GM18867 (cell line): ENCODE measurements at regions not wholly inside any gene's neighbourhood (a gene's known extent, or its start where the extent isn't known, plus 50 kb on each side); places are given as distances from the start of the nearest gene placed in this dataset.

Experiments used
- ATAC-seq: cut with Tn5 transposase; IDR thresholded peaks from one replicate; pipeline ENCODE4 v1.9.1; 2021; ENCODE audit warnings: mild to moderate bottlenecking, moderate library complexity; ENCODE audit not compliant: unreplicated experiment

DNA sequence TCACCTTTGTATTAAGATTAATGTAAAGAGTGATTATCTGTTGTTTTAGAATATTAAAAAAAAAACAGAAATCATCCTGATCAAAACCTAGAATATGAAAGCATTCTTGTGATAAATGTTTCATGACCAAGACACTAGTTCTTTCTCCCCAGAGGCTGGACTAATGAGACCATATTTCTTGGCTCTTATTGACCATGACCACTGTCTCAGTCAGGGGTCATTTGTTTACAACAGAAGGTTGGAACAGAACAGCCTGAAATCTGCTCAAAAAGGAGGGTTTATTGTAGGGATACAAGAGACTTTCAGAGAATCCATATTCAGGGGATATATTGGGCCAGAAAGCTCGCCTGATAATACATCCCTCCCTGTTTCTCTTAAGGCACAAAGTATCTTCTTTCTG lies 87.7 kb downstream of the TMEM30B start:
- no peak for ATAC-seq

GRCh38 chr14:61192989-61193388 lies 88.1 kb downstream of the TMEM30B start:
- ATAC-seq: no peak

DNA sequence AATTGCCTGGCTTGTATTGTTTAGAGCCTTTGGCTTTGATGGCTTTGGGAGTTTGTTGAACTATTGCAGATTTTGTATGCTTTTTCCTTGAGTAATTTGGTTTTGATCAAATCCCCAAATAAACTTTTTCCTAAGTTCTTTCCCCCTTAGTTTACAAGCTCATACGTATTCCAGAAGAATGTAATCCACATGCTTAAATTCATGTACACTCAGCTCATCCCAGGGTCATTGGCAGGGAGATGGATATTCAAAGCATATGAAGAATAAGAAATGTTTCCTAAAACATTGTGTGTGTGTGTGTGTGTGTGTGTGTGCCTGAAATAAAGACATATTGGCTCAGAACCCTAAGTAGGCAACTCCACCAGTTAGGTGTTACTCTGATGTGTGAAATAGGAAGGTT lies 89.4 kb downstream of the TMEM30B start:
- no peak for ATAC-seq

- ATAC-seq: no peak
Measured at GRCh38 chr14:61190341-61190740, 90.8 kb downstream of the TMEM30B start.

- ATAC-seq: peak; percentile 55
Measured at GRCh38 chr14:61188978-61189808, 91.9 kb downstream of the TMEM30B start.

DNA sequence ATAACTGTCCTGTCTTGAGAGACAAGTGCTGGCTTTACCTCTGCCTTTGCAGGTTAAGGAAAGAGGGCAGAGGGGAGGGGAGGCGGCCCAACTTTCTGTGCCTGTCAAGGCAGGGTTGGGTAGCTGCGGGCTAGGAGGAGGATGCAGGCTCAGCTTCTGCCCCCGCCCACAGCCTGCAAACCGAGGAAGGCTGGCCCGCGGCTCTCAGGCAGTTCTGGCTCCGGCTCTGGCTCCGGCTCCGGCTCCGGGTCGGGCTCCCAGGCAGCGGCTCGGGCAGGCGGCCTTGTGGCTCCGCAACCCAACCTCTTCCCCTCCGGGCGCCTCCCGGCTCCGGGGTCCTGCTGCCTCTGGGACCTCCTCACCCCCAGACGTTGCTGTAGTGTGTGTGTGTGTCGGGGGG lies 92.9 kb downstream of the TMEM30B start:
- no peak for ATAC-seq

- no peak for ATAC-seq
Measured at GRCh38 chr14:61187196-61187905, 93.8 kb downstream of the TMEM30B start.

DNA sequence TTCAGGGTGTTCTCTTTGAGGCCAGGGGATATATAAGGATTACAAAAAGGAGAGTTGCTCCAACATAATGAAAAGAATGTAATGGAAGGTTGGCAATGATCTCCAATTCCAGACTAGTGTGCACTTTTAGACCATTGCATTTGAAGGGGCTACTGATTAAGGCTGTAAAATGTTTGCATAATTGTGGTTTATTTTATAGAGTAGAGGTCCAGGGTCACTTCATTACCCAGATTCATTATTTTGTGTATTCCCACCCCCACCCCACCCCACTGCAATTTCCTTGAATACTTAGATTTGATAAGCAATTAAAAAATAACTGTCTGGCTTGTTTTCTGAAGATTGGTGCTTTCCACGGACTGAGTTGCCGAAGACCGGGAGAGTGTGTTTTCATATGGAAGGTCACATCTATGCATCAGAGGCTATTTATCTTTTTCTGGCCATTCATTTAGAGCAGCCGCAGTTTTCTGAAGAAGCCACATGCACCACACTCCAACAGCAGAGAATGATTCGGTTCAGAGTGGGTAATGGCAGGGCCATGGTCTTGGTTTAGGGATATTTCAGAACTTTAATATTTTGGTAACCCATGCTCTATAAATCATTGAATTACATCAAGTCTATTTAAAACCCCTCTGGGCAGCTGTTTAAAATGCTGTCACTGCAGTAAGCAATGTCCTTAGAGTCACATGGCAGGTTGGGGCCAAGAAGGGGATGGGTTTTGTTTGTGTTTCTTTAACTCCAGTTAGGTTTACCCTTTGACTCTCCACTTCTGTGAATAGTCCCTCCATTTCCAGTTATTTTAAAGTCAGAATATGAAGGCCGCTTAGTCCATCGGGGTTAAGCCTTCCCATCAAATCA lies 94.6 kb downstream of the TMEM30B start:
- ATAC-seq: no peak

DNA sequence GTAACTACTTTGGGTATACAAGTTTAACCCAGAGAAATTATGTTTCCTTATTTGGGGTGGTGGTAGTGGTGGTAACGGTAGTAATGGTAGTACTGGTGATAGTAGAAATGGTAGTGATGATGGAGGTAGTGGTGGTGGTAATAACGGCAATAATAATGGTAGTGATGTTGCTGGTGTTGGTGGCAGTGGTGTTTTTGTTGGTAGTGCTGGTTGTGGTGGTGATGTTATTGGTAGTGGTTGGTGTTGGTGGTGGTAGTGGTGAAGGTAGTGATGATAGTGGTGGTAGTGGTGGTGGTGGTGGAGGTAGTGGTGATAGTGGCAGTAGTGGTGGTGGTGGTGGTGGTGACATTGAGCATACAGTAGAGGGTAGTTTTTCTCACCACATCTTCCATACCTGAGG lies 95.6 kb downstream of the TMEM30B start:
- no peak for ATAC-seq

GRCh38 chr14:61184112-61184511 lies 97.0 kb downstream of the TMEM30B start:
- ATAC-seq: no peak

- no peak for ATAC-seq
Measured at GRCh38 chr14:61183196-61183885, 97.8 kb downstream of the TMEM30B start.

- ATAC-seq: no peak
Measured at GRCh38 chr14:61179796-61180398, 101.2 kb downstream of the TMEM30B start.

GRCh38 chr14:61179061-61179690 lies 102.0 kb downstream of the TMEM30B start:
- ATAC-seq: no peak

DNA sequence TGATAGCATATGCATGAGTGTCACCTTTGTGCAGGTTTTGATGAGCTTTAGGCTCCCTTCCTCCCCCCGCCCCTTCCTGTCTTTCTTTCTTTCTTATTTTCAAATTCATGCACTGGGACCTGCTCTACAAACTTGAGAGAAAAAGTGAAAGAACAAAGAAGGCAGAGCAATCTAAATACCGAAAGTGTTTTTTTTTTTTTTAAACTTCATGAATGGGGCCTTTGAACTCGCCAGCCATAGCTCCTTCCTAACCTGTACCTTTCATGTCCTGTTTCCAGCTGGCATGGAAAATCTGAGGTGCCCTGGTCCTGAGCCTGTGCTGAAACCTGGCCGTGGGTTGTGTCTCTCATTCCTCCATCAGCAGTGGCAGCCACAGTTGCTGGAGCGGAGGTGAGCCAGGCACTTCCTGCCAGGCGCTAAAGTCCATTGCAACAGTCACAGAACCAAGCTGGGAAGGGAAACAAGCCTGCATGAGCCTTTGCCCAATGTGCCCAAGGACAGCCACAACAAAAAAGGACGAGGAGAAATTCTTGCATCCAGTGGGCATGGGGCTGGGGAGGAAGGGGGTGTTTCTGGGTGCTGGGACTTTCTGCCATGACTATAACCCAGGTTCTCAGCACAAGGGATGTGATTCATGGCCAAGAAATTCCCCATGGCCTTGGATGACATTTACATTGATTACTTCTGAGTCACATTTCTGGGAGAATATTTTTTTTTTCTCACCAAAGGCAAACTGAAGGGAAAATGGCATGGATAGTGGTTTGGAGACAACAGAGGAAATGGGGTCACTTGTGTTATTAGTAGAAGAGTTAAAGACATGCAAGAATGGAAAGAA lies 102.7 kb downstream of the TMEM30B start:
- ATAC-seq: peak; percentile 65

GRCh38 chr14:61177279-61178225 lies 103.6 kb downstream of the TMEM30B start:
- ATAC-seq: no peak

GRCh38 chr14:61176686-61177085 lies 104.5 kb downstream of the TMEM30B start:
- no peak for ATAC-seq

DNA sequence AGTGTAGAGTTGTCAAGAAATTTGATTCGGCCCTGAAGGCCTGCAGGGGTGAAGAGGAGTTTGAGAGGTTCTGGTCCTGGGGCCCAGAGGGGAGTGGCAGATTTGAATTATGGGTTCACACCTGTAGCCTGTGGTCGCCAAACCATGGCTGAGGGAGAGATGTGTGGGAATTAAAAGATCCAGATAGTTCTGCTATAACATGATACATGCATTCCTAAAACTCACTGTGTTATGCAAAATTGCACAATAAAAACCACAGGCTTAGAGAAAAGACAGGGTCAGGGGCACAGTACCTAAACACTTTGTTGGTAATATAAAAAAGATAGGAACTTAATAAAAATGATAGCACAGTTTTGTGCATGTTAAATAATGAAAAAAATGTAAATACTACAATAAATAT lies 106.2 kb downstream of the TMEM30B start:
- ATAC-seq: no peak

GRCh38 chr14:61174441-61174891 lies 106.7 kb downstream of the TMEM30B start:
- ATAC-seq: no peak
